ENCODE measurements at regions not wholly inside any gene's neighbourhood (a gene's known extent, or its start where the extent isn't known, plus 50 kb on each side); places are given as distances from the start of the nearest gene placed in this dataset.

- TF ChIP-seq EZH2phosphoT487 (IDR thresholded peaks at IDR 0.05; ENCODE audit: unreplicated experiment) = no peak
- TF ChIP-seq CTCF (conservative IDR thresholded peaks at IDR 0.05; ENCODE audit: low read depth in 2 of 2) = no peak
- no peak for TF ChIP-seq ETS1 (IDR thresholded peaks at IDR 0.05)
- no peak for TF ChIP-seq REST (IDR thresholded peaks at IDR 0.05; ENCODE audit: unreplicated experiment)
- TF ChIP-seq POLR2AphosphoS5 (IDR thresholded peaks at IDR 0.05; ENCODE audit: low read depth) = no peak
- TF ChIP-seq EZH2 (IDR thresholded peaks at IDR 0.05; ENCODE audit: low read depth, unreplicated experiment) = no peak
These were observed 236.9 kb downstream of the COL4A1 start for GRCh38 chr13:110070046-110070445.
